ENCODE measurements at regions not wholly inside any gene's neighbourhood (a gene's known extent, or its start where the extent isn't known, plus 50 kb on each side); places are given as distances from the start of the nearest gene placed in this dataset.
A peak's percentile ranks its signal among the peaks of the same experiment; 100 is the strongest.

DNA sequence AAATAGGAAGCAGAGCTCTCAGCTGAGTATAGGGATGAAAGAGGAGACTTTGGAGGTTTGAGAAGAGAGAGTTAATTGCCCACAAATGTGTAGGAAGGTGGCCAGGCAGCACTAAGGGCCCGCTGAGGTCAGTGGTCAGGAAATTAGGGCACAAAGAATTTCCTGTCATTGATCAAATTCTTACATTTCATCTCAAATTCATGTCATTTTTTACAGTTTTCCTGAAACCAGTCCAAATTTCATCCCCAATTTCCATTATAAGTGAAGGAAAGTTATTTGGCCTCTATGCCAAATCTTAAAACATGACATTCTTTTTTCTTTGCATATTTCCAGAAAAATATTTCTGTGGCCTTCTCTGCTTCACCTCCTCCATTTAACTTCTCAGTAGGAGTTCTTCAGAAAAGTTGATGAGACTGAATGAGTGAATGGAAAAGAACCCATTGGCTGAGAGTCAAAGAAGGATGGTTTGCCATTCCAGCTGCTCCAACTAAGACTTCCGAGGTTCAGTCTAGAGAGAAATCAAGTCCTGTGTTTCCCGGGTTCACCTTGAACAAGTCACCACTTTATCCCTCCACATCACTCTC lies 68.7 kb upstream of the SPRY1 start:
- H3K36me3 ChIP-seq (replicated peaks) = no peaks in the 10 kb centered on the region
- no peaks in the 10 kb centered on the region for H3K4me1 ChIP-seq
- in situ Hi-C loops (cut with MboI; ENCODE audit: low sequenced_read_pairs) = no loop called here
- DNase-seq (ENCODE audit: low spot score in 2 of 2) = no peak
- no peaks in the 10 kb centered on the region for H3K27me3 ChIP-seq (ENCODE audit: low read depth)
- no peaks in the 10 kb centered on the region for H3K9me3 ChIP-seq
- no peak overlapping the region for H3K4me3 ChIP-seq

DNA sequence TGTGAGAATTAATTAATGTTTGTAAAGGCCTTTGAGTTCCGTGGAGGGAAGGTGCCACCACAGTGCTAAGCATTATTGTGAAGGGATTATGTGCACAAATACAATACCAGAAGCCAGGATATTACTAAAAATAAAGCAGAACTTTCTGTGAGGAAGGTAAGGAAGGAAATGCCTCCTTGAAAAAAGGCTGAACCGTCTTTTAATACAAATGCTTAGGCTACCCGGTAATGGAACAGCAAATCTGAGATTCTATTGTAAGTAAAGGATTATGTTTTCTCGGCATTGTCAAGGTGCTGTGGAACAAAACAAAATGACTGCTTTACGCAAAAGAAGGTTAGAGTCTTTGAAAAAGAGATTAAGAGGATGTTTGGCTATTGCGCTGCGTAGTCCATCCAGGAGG lies 57.9 kb upstream of the SPRY1 start:
- no peak overlapping the region for H3K4me3 ChIP-seq
- no peaks in the 10 kb centered on the region for H3K27me3 ChIP-seq (ENCODE audit: low read depth)
- peaks cover 3% of the 10 kb centered on the region; the same call in 1 of the 2 replicates for H3K9me3 ChIP-seq
- H3K36me3 ChIP-seq (replicated peaks) = no peaks in the 10 kb centered on the region
- peaks cover 14% of the 10 kb centered on the region for H3K4me1 ChIP-seq
- DNase-seq (ENCODE audit: low spot score in 2 of 2) = peak; percentile 45 to 97
- in situ Hi-C loops (cut with MboI; ENCODE audit: low sequenced_read_pairs) = no loop called here

DNA sequence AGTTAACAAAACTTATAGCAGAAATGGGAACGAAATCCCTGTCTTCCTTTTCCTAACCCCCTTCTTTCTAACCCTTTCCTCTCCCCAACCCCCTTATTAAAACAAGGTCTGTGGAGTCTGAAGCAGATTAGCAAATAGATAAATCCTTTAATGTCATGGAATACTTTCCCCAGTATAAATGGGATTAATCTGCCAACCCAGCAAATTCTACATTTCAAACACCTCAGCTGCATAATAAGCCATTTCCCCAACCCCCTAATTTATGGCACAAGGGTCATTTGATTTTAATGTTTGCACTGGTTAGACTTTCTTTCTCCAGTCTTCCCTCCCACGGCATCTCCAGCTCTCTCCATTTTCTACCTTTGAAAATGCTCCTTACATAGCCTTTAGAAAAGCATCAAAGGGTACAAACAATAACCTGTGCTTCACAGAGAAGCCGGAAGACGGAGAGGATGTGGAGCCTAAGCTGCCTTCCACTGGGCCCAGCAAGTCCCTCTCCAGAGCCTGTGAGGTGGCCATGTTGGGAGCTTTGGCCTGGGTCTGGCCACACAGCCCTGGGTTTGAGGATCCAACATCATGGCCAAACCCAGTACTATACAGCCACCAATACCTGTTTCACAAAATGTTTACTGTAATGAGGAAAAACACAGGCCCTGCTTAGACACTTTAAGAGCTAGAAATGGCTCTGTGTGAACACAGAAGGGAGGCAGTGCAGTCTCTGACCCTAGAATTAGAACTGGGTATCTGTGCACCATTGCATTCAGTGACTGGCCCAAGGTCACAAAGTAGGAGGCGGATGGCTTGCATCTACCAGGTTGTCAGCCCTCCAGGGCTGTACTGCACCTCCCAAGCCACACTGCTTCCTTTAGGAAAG lies 56.9 kb upstream of the SPRY1 start:
- peak in 1 of 2 experiments; percentile 21 for DNase-seq (ENCODE audit: low spot score in 2 of 2)
- peaks cover 3% of the 10 kb centered on the region; the same call in 1 of the 2 replicates for H3K9me3 ChIP-seq
- peaks cover 14% of the 10 kb centered on the region for H3K4me1 ChIP-seq
- H3K27me3 ChIP-seq (ENCODE audit: low read depth) = no peaks in the 10 kb centered on the region
- H3K4me3 ChIP-seq = no peak overlapping the region
- H3K36me3 ChIP-seq (replicated peaks) = no peaks in the 10 kb centered on the region
- in situ Hi-C loops (cut with MboI; ENCODE audit: low sequenced_read_pairs) = no loop called here

DNA sequence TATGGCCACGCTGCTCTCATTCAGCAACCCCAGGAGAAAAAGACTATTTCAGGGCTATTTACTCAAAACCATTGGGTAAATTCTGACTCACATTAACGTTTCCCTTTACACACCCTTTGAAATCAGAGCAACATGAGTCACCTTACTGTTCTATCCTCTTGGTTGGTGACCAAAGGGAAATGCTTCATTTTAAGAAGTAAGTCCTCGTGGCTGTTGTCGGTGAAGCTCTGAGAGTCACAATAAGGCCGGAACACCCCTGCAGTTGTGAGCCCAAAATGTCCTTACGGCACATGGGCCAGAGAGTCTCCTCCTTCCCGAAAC lies 56.3 kb upstream of the SPRY1 start:
- in situ Hi-C loops (cut with MboI; ENCODE audit: low sequenced_read_pairs) = no loop called here

DNA sequence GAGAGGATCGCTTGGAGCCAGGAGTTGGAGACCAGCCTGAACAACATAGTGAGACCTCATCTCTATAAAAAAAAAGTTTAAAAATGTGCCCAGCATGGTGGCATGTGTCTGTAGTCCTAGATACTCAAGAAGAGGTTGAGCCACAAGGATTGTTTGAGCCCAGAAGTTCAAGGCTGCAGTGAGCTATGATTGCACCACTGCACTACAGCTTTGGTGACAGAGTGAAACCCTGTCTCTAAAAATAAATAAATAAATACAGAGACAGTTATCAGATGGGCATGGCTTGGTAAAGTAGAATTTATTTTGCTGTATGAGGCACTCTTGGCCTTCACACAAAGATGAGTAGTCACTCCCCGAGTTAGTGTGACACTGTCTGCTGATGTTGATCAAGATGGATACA lies 54.1 kb upstream of the SPRY1 start:
- in situ Hi-C loops (cut with MboI; ENCODE audit: low sequenced_read_pairs) = no loop called here
- Histone ChIP-seq H3K4me3 (no peak overlapping the region), H3K36me3 (replicated peaks) (no peaks in the 10 kb centered on the region), H3K27me3 (ENCODE audit: low read depth) (no peaks in the 10 kb centered on the region), H3K9me3 (no peaks in the 10 kb centered on the region), H3K4me1 (peaks cover 14% of the 10 kb centered on the region)
- no peak for DNase-seq (ENCODE audit: low spot score in 2 of 2)

More for the DNA sequence above, 56.3 kb upstream of the SPRY1 start:
- Histone ChIP-seq H3K27me3 (ENCODE audit: low read depth) (no peaks in the 10 kb centered on the region), H3K36me3 (replicated peaks) (no peaks in the 10 kb centered on the region), H3K4me1 (peaks cover 14% of the 10 kb centered on the region), H3K9me3 (no peaks in the 10 kb centered on the region), H3K4me3 (no peak overlapping the region)
- no peak for DNase-seq (ENCODE audit: low spot score in 2 of 2)

DNA sequence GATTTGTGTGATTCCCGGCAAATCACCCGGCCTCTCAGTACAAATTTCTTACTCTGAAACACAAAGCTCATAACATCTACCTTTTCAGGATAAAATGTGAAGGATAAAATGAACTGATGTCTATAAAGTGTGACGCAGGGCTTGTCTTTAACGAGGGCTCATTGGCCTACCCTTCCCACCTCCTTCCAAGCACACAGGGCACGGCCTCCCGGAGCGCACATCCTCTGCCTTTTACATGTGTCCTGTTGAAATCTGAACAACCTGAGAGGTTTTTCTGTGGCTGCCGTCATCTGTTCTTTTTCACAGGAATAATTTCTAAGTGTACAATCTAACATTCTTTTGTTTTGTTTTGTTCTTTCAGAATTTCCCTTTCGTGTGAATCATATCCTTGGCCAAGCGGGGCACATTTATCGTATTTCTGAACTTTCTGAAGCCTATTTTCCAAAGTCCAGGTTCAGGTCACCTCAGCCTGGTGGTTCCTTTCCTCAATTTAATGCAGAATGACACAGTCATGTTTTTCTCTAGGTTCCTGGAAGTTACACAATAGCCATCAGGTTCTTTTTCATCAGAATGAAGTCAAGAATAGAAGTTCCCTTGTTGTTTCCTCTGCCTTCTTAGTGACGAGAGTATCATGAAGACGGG lies 53.1 kb upstream of the SPRY1 start:
- in situ Hi-C loops (cut with MboI; ENCODE audit: low sequenced_read_pairs) = no loop called here
- peaks cover 10% of the 10 kb centered on the region for H3K4me1 ChIP-seq
- no peaks in the 10 kb centered on the region for H3K36me3 ChIP-seq (replicated peaks)
- no peaks in the 10 kb centered on the region for H3K9me3 ChIP-seq
- no peak for DNase-seq (ENCODE audit: low spot score in 2 of 2)
- H3K27me3 ChIP-seq (ENCODE audit: low read depth) = no peaks in the 10 kb centered on the region
- H3K4me3 ChIP-seq = no peak overlapping the region

DNA sequence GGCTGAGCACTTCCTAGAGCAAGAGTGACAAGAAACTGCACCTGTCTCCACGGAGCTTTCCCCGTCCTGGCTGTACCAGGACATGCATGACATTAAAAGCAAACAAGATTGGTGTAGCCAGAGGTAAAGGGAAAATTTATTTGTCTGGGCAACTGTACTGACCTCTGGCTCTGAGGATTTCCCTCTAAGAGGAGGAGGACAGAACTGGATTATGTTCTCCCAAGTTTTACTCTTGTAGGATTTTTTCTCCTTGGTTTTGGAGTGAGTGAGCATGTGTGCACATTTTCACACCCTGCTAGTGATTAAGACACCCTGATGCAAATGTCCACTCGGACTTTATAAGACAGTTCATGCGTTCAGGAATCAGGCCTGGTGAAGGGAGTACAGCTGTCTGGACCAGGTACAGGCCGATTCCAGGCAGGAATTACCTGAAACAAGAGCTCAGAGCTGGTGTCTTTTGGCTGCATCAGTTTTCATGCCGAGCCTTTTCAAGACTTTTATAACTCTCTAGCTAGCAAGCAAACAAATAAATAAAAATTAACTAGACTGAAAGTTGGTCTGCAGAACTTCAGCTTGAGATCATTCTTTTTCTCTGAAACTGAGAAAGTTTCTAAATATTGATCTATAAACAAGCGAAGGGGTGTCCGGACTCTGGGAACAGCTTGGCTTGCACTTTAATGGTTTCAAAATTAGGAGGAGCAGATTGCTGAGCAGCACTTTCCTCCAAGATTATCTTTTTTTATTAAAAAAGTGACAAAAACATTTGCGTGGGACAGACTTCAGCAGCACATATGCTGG lies 51.3 kb upstream of the SPRY1 start:
- in situ Hi-C loops (cut with MboI; ENCODE audit: low sequenced_read_pairs) = no loop called here
- H3K36me3 ChIP-seq (replicated peaks) = no peaks in the 10 kb centered on the region
- no peak for DNase-seq (ENCODE audit: low spot score in 2 of 2)

DNA sequence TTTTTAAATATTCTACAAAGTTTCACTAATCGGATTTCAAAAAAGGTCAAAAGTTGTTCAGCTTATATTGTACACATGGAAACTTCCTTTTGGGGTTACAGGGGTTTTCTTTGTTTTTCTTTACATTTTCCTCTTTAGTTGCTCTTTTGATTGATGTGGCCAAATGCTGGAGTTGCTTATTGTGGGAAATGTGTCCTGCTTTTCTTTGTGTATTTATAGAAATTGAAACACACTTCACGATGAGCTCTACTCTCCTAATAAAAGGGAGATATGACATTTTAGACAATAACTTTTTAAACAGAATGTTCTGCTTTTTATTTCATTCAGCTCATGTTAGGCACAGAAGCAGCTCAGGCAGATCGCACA lies 50.7 kb upstream of the SPRY1 start:
- Histone ChIP-seq H3K9me3 (no peaks in the 10 kb centered on the region), H3K4me1 (no peaks in the 10 kb centered on the region), H3K27me3 (ENCODE audit: low read depth) (no peaks in the 10 kb centered on the region), H3K4me3 (no peak overlapping the region), H3K36me3 (replicated peaks) (no peaks in the 10 kb centered on the region)
- no peak for DNase-seq (ENCODE audit: low spot score in 2 of 2)
- in situ Hi-C loops (cut with MboI; ENCODE audit: low sequenced_read_pairs) = no loop called here

More for the DNA sequence above, 51.3 kb upstream of the SPRY1 start:
- H3K9me3 ChIP-seq = no peaks in the 10 kb centered on the region
- H3K4me1 ChIP-seq = no peaks in the 10 kb centered on the region
- no peak overlapping the region for H3K4me3 ChIP-seq
- no peaks in the 10 kb centered on the region for H3K27me3 ChIP-seq (ENCODE audit: low read depth)

DNA sequence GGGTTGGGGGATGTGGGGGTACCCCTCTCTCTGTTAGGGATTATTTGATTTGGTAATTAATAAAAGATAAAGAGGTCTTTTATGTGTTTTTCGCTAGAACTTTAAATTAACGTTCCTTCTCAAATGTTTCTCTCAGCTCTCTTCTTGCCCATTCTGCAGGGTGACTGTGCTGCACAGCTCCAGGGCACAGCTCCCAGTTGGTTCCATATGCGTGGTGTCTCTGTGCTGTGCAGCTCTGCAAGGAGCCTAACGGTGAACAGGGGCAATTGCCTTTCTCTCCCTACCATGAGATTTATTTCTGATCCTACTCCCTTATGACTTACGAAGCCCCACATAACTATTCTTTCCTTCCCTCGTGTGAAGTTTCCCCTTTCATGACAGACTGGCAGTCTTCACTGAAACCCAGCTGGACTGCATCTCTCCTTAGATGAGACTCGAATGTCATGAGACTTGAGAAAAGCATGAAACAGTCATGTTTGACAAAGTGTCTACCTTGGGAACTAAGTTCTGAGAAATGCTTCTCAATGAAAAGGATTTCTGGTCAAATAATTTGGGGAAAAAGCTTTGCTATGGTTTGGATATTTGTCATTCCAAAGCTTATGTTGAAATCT lies 50.2 kb upstream of the SPRY1 start:
- no peaks in the 10 kb centered on the region for H3K4me1 ChIP-seq
- in situ Hi-C loops (cut with MboI; ENCODE audit: low sequenced_read_pairs) = no loop called here
- DNase-seq (ENCODE audit: low spot score in 2 of 2) = no peak
- no peaks in the 10 kb centered on the region for H3K27me3 ChIP-seq (ENCODE audit: low read depth)
- no peaks in the 10 kb centered on the region for H3K36me3 ChIP-seq (replicated peaks)
- no peaks in the 10 kb centered on the region for H3K9me3 ChIP-seq
- no peak overlapping the region for H3K4me3 ChIP-seq

Measured in HAP-1 (cell line).